ENCODE measurements at regions not wholly inside any gene's neighbourhood (a gene's known extent, or its start where the extent isn't known, plus 50 kb on each side); places are given as distances from the start of the nearest gene placed in this dataset.

DNA sequence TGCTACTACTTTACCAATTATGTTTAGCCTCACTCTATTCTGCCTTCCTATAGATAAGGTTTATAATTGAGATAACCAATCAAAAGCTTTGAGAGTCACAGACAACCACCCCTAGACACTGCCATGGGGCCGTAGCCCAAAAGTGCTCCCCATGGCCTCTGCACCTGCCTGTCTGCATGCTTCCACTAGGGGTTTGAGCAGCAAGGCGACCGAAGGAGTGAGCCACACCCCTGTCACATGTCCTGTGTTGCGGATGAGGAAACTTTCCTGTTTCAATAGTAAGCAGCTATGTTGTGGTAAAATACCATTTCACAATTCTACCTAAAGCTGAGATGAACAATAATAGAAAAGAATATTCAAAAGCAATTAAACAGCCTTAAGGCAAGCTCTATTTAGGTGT is 856.0 kb upstream of the FRG1 start:
- no CpG with 5 or more reads among the region's 4 CpGs for WGBS (ENCODE audit: insufficient coverage, low lambda C conversion rate)
- Histone ChIP-seq H3K9me3 (ENCODE audit: control insufficient read depth, low read depth, low read length) (no peaks in the 10 kb centered on the region), H3K27me3 (ENCODE audit: control insufficient read depth, insufficient read depth, low read length) (no peaks in the 10 kb centered on the region), H3K4me3 (ENCODE audit: low read length) (no peak overlapping the region), H3K4me1 (ENCODE audit: control insufficient read depth, insufficient read depth, low read length) (no peaks in the 10 kb centered on the region), H3K27ac (ENCODE audit: low read length) (no peak overlapping the region), H3K36me3 (ENCODE audit: control insufficient read depth, insufficient read depth, low read length) (no peaks in the 10 kb centered on the region)
- DNase-seq, result no peak

- H3K9me3 ChIP-seq (ENCODE audit: control insufficient read depth, low read depth, low read length), result no peaks in the 10 kb centered on the region
- no peak for DNase-seq
- H3K36me3 ChIP-seq (ENCODE audit: control insufficient read depth, insufficient read depth, low read length), result no peaks in the 10 kb centered on the region
- no CpG with 5 or more reads among the region's 2 CpGs for WGBS (ENCODE audit: insufficient coverage, low lambda C conversion rate)
- H3K4me1 ChIP-seq (ENCODE audit: control insufficient read depth, insufficient read depth, low read length), result no peaks in the 10 kb centered on the region
- H3K4me3 ChIP-seq (ENCODE audit: low read length), result no peak overlapping the region
- H3K27ac ChIP-seq (ENCODE audit: low read length), result no peak overlapping the region
- no peaks in the 10 kb centered on the region for H3K27me3 ChIP-seq (ENCODE audit: control insufficient read depth, insufficient read depth, low read length)
Measured at GRCh38 chr4:189087971-189088370, 852.7 kb upstream of the FRG1 start.

GRCh38 chr4:189088780-189089179 is 851.9 kb upstream of the FRG1 start:
- Histone ChIP-seq H3K36me3 (ENCODE audit: control insufficient read depth, insufficient read depth, low read length) (no peaks in the 10 kb centered on the region), H3K27me3 (ENCODE audit: control insufficient read depth, insufficient read depth, low read length) (no peaks in the 10 kb centered on the region), H3K4me3 (ENCODE audit: low read length) (no peak overlapping the region), H3K4me1 (ENCODE audit: control insufficient read depth, insufficient read depth, low read length) (no peaks in the 10 kb centered on the region), H3K27ac (ENCODE audit: low read length) (no peak overlapping the region), H3K9me3 (ENCODE audit: control insufficient read depth, low read depth, low read length) (no peaks in the 10 kb centered on the region)
- WGBS (ENCODE audit: insufficient coverage, low lambda C conversion rate), result no CpG with 5 or more reads among the region's 5 CpGs
- DNase-seq, result no peak

GRCh38 chr4:189090174-189090814 is 850.4 kb upstream of the FRG1 start:
- DNase-seq, result no peak
- WGBS (ENCODE audit: insufficient coverage, low lambda C conversion rate), result 80% methylated on average over 1 of the region's 2 CpGs

DNA sequence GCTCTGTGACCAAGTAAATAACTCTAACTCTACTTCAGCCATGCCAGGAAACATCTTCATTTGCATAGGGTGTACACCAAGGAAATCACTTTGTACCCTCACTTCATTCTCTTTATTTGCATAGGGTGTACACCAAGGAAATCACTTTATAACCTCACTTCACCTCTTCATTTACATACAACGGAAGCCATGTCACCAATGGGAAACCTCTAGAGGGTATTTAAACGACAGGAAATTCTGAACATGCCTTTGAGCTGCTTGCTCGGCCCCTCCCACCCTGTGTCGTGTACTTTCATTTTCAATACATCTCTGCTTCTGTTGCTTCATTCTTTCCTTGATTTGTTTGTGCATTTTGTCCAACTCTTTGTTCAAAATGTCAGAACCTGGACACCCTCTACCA is 848.1 kb upstream of the FRG1 start:
- WGBS (ENCODE audit: insufficient coverage, low lambda C conversion rate), result 70% methylated on average over 3 of the region's 4 CpGs
- H3K4me1 ChIP-seq (ENCODE audit: control insufficient read depth, insufficient read depth, low read length), result no peaks in the 10 kb centered on the region
- H3K27me3 ChIP-seq (ENCODE audit: control insufficient read depth, insufficient read depth, low read length), result no peaks in the 10 kb centered on the region
- peaks cover 8% of the 10 kb centered on the region for H3K9me3 ChIP-seq (ENCODE audit: control insufficient read depth, low read depth, low read length)
- DNase-seq, result no peak
- H3K36me3 ChIP-seq (ENCODE audit: control insufficient read depth, insufficient read depth, low read length), result no peaks in the 10 kb centered on the region
- H3K27ac ChIP-seq (ENCODE audit: low read length), result no peak overlapping the region
- H3K4me3 ChIP-seq (ENCODE audit: low read length), result no peak overlapping the region

More at GRCh38 chr4:189090174-189090814, 850.4 kb upstream of the FRG1 start:
- Histone ChIP-seq H3K27me3 (ENCODE audit: control insufficient read depth, insufficient read depth, low read length) (no peaks in the 10 kb centered on the region), H3K36me3 (ENCODE audit: control insufficient read depth, insufficient read depth, low read length) (no peaks in the 10 kb centered on the region), H3K4me1 (ENCODE audit: control insufficient read depth, insufficient read depth, low read length) (no peaks in the 10 kb centered on the region), H3K27ac (ENCODE audit: low read length) (no peak overlapping the region), H3K4me3 (ENCODE audit: low read length) (no peak overlapping the region), H3K9me3 (ENCODE audit: control insufficient read depth, low read depth, low read length) (no peaks in the 10 kb centered on the region)

DNA sequence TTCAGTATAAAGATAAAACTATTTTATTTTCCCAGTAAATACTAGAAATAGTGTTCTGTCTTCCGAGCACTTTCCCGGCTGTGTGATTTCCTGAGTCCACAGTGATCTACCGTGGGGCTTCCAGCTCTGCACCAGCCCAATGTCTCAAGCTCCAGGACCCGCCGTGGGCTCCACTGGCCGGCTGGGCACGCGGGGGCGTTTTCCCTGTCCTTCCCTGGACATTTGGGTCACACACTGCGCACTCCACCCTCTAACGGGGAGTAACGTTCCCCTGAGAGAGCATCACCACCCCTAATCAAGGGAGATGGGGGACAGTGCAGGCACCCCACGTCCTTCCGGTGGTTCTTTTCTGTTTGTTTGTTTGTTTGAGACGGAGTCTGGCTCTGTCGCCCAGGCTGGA is 844.6 kb upstream of the FRG1 start:
- Histone ChIP-seq H3K4me3 (ENCODE audit: low read length) (no peak overlapping the region), H3K27me3 (ENCODE audit: control insufficient read depth, insufficient read depth, low read length) (no peaks in the 10 kb centered on the region), H3K9me3 (ENCODE audit: control insufficient read depth, low read depth, low read length) (peaks cover 8% of the 10 kb centered on the region), H3K27ac (ENCODE audit: low read length) (no peak overlapping the region), H3K36me3 (ENCODE audit: control insufficient read depth, insufficient read depth, low read length) (no peaks in the 10 kb centered on the region), H3K4me1 (ENCODE audit: control insufficient read depth, insufficient read depth, low read length) (no peaks in the 10 kb centered on the region)
- no peak for DNase-seq
- WGBS (ENCODE audit: insufficient coverage, low lambda C conversion rate), result no CpG with 5 or more reads among the region's 16 CpGs

DNA sequence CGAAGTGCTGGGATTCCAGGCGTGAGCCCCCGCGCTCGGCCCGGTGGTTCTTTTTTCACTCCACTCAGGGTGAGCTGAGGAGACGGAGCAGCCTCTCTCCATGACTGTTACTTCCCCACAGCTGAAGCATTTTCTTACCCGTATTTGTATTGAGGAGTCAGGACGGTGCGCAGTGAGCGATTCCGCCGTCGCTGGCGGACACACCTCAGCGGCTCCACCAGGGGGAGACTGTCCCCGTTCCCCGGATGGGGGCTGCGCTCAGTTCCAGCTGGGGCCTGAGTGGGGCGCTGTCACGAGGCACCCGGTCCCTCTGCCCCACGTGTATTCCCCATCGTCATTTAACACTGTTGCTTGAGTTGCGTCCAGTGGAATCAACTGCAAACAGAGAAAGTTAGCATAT is 844.0 kb upstream of the FRG1 start:
- no peak for DNase-seq
- Histone ChIP-seq H3K4me3 (ENCODE audit: low read length) (no peak overlapping the region), H3K27ac (ENCODE audit: low read length) (no peak overlapping the region), H3K36me3 (ENCODE audit: control insufficient read depth, insufficient read depth, low read length) (no peaks in the 10 kb centered on the region), H3K4me1 (ENCODE audit: control insufficient read depth, insufficient read depth, low read length) (no peaks in the 10 kb centered on the region), H3K9me3 (ENCODE audit: control insufficient read depth, low read depth, low read length) (peaks cover 8% of the 10 kb centered on the region), H3K27me3 (ENCODE audit: control insufficient read depth, insufficient read depth, low read length) (no peaks in the 10 kb centered on the region)
- no CpG with 5 or more reads among the region's 25 CpGs for WGBS (ENCODE audit: insufficient coverage, low lambda C conversion rate)

- Histone ChIP-seq H3K36me3 (ENCODE audit: control insufficient read depth, insufficient read depth, low read length) (no peaks in the 10 kb centered on the region), H3K27me3 (ENCODE audit: control insufficient read depth, insufficient read depth, low read length) (no peaks in the 10 kb centered on the region), H3K27ac (ENCODE audit: low read length) (no peak overlapping the region), H3K4me1 (ENCODE audit: control insufficient read depth, insufficient read depth, low read length) (no peaks in the 10 kb centered on the region), H3K9me3 (ENCODE audit: control insufficient read depth, low read depth, low read length) (peaks cover 8% of the 10 kb centered on the region), H3K4me3 (ENCODE audit: low read length) (no peak overlapping the region)
- DNase-seq, result no peak
- 92% methylated on average over 4 of the region's 16 CpGs for WGBS (ENCODE audit: insufficient coverage, low lambda C conversion rate)
Measured at GRCh38 chr4:189098932-189099696, 841.6 kb upstream of the FRG1 start.

DNA sequence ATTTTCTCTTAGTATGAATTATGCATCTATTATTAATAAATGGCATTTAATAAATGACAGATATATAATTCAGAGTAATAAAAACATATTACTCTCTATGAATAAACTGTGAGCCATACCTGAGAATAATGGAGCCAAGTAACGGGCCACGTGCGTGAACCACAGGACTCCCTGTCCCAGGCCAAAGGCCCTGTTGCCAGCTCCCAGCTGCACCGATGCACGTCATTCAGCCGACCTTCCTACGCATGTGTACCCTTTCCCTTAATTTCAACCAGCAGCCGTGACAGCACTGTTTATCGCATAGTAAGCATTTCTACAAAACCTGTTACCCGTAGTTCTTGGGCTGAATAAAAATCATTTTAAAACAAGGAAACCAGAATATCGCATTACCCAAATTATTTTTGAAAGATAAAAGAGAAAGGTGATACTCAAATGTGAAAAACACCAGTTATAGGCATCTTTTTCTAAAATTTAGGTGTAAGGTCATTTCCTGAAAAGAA is 827.2 kb upstream of the FRG1 start:
- H3K27ac ChIP-seq (ENCODE audit: low read length), result no peak overlapping the region
- WGBS (ENCODE audit: insufficient coverage, low lambda C conversion rate), result 100% methylated on average over 6 of the region's 11 CpGs
- H3K36me3 ChIP-seq (ENCODE audit: control insufficient read depth, insufficient read depth, low read length), result no peaks in the 10 kb centered on the region

GRCh38 chr4:189117426-189117825 is 823.2 kb upstream of the FRG1 start:
- Histone ChIP-seq H3K27me3 (ENCODE audit: control insufficient read depth, insufficient read depth, low read length) (no peaks in the 10 kb centered on the region), H3K36me3 (ENCODE audit: control insufficient read depth, insufficient read depth, low read length) (no peaks in the 10 kb centered on the region), H3K4me3 (ENCODE audit: low read length) (no peak overlapping the region), H3K9me3 (ENCODE audit: control insufficient read depth, low read depth, low read length) (no peaks in the 10 kb centered on the region), H3K4me1 (ENCODE audit: control insufficient read depth, insufficient read depth, low read length) (no peaks in the 10 kb centered on the region), H3K27ac (ENCODE audit: low read length) (no peak overlapping the region)
- WGBS (ENCODE audit: insufficient coverage, low lambda C conversion rate), result no CpG with 5 or more reads among the region's 1 CpG
- DNase-seq, result no peak

More for the DNA sequence above, 827.2 kb upstream of the FRG1 start:
- Histone ChIP-seq H3K9me3 (ENCODE audit: control insufficient read depth, low read depth, low read length) (no peaks in the 10 kb centered on the region), H3K4me1 (ENCODE audit: control insufficient read depth, insufficient read depth, low read length) (no peaks in the 10 kb centered on the region), H3K27me3 (ENCODE audit: control insufficient read depth, insufficient read depth, low read length) (no peaks in the 10 kb centered on the region), H3K4me3 (ENCODE audit: low read length) (no peak overlapping the region)
- no peak for DNase-seq
